ENCODE measurements at regions not wholly inside any gene's neighbourhood (a gene's known extent, or its start where the extent isn't known, plus 50 kb on each side); places are given as distances from the start of the nearest gene placed in this dataset.

DNA sequence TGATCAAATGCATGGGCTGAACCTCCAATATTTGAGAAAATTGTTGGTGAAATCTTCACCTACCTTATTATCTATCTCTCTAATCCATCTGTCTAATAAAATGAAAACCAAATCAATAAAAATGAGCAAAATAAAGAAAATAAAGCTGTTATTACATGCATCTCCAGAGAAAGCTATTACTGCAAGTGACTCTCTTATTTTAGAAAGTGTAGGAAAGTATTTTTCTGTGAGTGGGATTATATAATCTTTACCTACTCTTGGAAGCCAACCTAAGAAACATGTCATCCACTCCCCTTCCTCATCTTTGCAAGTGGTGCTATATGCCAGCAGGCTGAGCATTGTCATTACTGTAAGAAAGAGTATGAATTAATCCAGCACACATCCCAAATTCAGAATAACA, 191.5 kb upstream of the RFC3 start:
- no peak for DNase-seq (ENCODE audit: low spot score)

DNA sequence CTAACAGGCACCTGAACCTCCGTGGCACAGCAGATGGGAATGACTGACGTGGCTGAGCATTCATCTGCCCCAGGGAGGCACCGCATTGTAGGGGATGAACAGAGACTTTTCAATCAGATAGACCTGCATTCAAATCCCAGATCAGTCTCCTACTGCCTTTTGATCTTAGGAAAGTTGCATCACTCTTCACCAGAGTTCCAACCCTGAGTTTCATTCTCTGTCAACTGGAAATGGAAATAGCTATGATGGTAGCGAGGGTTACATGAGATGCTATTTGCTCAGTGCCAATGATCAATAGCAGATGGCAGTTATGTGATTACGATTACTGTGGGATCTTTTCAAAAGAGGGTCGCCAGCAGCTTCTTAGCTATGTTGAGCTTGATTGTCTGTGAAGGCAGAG, 189.3 kb upstream of the RFC3 start:
- no peak for DNase-seq (ENCODE audit: low spot score)

DNA sequence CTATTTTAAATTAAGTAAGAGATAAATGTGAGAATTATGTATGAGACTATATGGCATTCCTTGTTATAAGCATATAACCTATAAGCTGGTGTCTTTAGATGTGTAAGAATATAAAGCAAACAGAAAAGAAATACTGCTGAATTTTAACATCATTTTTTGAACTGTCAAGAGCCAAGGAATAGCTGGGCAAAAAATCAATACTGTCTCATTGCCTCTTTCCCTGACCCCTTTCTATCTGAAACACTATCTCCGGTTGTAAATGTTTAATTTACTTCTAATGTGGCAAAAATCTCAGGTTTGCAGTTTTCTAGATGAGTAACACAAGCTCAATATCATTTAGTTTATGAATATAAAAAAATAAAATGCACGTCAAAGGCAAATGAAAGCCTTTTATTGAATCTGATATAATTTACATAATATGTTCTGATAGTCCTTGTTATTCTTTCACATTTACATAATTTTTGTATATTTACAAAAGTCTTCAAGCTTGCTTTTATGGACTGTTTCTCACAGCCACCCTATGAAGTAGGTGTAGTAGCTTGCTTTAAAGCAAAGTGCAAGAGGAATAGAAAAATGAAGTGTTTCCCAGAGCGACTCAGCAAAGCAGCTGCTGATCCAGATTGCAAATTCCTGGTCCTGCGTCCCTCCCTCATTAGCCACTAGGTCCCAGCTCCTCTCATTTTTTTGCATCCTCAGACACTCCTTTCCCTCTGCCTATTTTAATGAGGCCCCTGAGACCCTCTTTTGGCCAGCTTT, 188.2 kb upstream of the RFC3 start:
- no peak for DNase-seq (ENCODE audit: low spot score)

DNA sequence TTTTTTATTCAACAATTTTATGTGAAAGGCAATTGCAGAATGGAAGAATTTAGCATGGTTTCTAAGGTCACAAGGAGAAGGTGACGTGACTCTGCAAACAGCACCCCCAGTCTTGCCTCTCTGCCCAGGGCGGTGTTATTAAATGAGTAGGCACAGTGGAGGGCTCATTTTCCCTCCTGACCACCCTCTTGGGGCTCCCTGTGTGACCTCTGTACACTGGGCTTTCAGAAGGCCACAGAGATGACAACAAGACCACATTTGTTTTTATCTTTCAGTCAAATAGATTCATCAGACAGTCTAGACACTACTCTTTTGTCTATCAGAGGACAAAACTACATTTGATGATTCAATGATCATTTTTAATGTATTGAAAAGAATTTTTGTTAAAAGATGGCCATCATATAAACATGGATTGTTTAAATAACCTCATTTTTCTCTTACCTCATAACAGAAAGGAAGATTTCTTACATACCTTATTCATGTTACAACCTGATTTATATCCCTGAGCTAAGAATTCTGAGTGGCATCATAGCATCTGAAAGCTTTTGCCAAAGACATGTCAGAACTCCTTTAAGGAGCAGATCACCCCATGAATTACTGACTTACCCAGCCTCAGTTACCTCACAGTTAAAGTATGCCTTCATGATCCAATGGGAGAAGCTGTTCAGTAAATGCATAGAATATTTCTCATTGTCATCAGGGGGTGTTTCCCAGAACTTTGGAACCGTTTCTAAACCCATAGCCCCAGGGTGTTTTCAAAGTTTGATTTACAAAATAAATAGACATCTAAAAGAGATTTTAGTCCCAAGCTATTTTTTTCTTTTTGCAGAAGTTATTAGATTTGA, 184.0 kb upstream of the RFC3 start:
- no peak for DNase-seq (ENCODE audit: low spot score)

DNA sequence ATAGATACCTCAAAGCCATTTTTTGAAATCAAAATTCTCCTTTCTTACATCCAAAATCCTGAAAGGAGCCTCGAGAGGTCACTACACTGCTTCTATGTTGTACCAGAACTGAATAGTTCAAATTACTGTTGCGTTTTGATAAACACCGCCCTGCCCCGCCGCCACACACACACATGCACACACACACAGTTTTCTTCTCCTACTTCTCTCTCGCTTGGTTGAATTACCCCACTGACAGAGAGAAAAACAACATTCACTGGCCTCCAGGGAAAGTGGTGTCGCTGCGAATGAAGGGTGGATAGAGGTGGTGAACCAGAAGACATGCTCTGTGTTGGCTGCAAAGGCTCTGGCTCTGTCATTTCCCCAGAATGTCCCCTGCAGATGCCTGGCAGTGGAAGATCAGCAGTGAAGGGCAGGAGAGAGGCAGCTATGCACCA, 183.4 kb upstream of the RFC3 start:
- no peak for DNase-seq (ENCODE audit: low spot score)

DNA sequence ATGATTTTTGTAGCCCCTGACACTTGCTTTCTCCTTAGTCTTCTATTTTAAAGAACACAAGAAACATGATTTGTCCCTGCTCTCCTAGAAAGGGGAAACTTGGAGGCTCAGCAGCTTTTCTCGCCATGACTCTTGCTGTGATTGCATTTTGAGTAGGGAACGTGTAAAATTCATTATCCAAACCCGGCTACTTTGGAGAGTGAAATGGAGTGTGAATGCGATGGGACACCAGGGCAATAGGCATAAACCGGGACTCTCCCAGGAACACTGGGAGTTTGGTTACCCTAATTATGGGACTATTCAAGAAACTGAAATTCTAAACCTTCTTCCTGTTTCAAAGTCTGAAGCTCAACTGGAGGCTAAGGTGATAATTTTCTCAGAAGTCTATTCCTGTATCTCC, 181.7 kb upstream of the RFC3 start:
- no peak for DNase-seq (ENCODE audit: low spot score)

DNA sequence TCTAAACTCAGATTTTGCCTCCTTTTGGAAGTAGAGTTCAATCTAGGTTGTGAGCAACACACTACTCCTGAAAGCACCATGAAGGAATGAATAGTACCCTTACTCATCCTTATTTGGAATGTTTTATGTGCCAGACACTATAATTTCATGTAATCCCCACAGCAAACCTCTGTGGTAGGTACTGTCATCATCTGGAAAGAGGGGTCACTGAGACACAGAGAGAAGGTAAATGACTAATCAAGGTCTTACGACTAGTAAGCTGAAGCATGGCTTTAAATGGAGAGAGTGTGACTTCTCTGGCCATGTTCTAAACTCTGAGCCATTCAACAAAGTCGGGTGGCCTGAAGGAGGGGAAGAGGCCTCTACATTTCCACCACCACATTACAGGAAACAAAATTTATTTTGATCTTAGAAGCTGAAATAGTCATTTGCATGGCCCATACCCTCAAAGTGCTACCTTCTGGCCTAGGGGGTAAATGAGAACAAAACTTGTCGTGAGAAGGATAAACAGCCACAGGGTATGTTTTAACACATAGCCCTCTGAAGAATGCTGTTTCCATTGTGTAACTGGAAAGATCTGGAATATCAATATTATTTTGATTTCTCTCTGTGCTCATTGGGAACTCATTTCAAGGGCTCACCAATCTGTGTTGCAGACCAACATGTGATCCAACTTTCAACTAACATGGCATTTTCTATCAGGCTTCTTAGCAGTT, 180.8 kb upstream of the RFC3 start:
- no peak for DNase-seq (ENCODE audit: low spot score)

DNA sequence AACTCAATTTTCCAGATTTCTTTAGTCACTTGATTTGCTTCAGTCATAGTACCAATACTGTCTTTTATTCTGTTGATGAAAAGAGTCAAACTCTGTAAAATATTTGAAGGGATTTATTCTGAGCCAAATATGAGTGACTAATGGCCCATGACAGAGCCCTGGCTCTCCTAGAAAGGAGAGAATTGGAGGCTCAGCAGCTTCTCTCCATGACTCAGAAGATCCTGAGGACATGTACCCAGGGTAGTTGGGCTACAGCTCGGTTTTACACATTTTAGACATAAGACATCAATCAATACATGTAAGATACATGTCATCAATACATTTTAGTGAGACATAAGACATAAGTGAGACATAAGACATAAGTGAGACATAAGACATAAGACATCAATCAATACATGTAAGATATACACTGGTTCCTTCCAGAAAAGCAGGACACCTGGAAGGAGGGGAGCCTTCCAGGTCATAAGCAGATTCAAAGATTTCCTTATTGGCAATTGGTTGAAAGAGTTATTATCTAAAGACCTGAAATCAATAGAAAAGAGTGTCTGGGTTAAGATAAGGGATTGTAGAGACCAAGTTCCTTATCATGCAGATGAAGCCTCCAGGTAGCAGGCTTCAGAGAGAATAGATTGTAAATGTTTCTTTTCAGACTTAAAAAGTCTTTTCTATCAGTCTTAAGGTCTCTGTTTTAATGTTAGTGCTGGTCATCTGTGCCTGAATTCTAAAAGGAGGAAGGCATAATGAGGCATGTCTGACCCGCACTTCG, 179.8 kb upstream of the RFC3 start:
- no peak for DNase-seq (ENCODE audit: low spot score)

DNA sequence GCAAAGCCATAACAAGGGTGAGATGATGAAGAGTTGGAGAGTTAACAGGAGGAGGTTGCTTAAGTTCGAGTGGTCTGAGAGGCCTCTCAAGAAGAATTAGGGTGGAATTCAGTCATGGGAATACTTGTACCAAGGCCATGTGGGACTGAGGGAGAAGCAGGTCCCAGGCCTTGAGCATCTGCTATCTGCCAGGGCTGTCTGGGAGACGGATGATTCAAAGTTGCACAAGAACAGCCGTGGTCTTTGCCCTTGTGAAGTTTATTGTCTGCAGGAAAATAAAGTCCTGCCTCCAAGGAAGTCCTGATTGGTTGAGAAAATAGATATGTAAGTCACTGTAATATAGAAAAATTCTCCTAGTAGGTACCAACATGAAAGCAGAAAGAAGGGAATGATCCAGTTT, 178.8 kb upstream of the RFC3 start:
- no peak for DNase-seq (ENCODE audit: low spot score)

DNA sequence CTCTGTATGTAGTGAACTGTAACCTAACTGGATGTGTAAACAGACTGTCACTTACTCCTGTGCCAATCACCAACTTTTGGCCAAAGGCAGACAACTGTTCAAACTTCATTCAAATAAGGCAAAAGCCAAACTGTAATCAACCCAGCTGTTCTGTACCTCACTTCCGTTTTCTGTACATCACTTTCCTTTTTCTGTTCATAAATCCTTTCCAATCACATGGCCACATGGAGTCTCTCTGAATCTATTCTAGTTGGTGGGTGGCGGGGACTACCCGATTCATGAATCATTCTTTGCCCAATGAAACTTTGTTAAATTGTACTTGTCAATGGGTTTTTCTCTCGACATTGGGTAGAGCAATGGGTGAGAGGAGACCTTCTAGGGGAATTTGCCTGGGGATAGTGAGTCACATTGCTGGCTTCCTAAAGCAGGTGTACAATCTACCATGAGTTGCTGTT, 178.3 kb upstream of the RFC3 start:
- no peak for DNase-seq (ENCODE audit: low spot score)

DNA sequence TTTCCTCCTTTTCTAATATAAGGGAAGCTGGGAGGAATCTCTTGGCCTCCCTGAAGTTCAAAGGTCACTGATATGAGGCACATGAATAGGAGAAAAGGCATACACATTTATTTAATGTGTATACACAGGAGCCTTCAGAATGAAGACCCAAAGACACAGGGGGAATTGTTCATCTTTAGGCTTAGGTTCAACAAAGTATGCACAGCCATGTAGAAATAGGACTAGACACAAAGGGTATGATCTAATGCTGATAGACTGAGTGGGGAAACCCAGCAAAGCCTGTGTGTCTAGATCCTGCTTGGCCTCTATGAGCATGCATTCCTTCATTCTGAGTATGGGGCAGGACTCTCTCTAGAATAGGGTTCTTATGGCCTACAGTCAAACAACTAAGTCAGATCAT, 177.1 kb upstream of the RFC3 start:
- no peak for DNase-seq (ENCODE audit: low spot score)

DNA sequence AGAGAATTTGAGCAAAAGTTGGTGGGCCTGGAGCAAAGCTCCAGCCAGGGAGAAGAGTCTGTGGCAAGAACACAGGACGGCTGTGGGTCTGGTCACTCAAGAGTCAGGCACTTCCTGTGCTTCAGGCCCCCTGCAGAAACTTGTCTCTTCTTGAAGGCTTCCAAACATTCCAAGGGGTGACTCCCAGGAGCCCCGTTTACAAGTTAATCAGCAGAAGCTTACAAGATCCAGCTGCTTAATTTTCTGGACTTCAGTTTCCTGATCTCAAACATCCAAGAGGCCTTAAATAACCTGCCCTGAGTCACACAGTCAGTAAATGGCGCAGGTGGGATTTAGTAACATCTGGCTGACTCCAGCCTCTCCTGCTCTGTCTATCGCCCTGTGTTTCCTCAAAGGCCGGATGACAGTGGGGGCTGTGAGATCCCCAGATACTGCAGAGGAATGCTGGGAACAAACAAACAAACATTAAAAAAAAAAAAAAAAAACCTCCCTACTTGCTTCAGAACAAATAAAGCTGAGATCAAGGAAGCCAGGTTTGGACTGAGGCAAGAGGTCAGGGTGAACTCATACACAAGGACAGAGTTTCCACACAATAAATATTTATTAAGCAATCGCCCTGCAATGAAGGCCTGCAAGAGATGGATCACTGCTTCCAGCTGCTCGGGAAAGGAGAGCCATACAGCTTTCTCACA, 175.4 kb upstream of the RFC3 start:
- no peak for DNase-seq (ENCODE audit: low spot score)

DNA sequence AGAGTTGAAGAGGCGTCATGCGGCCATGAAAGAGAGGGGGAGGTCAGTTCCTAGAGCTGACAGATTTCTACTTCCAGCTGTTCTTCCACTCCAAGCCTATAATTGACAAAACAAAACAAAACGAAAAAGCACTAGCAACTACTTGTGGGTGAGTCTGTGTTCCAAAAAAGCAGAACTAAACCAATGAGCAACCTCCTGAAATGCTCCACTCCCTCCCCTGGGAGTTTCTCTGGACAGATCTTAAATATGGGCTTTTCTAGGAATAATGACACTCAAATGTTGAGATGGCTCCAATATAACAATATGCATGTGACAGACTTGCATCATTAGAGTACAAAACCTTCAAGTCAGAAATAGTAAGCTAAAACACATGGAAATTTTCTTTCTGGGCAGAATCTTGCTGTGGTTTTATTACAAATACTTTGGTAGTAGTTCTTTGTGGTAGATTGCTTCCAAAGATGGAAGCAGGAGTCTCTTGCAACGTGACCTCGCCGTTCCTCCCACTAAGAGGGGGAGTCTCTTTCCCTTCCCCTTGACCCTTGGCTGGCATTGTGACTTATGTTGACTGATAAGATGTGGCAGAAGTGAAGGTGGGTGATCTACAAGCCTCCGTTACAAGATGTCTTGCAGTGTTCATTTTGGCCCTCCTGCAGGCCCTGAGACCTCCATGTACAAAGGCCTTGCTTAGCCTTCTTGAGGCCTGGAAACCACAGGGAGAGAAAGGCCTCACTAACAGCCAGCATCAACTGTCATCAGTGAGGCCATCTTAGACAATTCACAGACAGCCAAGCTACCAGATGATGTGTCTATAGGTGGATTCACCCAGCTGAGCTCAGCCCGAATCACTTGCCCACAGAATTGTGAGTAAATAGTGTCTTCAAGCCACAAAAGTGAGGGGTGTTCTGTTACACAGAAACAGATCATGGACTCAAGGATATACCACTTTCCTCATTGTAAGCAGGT, 173.1 kb upstream of the RFC3 start:
- no peak for DNase-seq (ENCODE audit: low spot score)

DNA sequence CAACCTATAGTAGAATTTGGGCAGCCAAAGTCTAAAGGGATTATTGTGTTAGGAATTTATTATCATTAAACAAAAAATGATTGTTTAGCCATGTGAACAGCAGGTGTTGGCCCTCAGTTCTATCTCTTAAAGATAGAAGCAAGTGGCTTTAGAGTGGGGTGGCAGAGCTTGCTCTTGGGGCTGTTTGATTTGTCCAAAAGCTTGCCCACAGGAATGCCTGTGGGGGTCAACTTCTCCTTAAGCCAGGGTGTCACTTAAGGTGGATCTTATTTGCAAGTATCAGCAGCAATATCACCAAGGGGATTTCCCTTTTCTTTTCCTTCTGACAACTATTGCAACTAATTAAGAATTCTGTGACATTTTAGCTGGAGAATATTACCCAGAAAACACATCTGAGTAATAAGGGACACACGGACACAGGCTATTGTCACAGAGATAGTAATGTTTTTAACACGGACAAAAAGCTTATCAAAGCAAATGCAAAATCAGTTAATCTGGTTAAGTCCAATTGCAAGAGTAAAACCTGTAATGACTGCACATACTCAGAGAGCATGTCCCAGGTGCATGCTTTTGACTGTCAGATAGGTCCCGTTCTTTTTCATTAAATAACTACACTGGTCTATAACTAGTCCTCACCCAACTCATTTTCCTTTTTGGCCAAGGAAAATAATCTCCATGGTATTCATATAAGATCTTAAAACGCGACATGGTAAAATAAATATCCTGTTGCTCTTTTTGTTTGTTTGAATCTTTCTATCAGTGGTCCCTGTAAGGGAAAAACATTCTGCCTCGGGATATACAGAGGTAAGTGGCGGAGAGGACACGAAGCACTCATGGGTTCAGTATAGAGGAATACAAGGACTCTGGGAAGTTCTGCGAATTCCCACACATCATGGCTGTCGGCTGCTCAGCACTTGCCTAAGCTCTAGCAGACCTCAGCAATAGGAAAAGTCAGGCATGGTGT, 172.1 kb upstream of the RFC3 start:
- no peak for DNase-seq (ENCODE audit: low spot score)

DNA sequence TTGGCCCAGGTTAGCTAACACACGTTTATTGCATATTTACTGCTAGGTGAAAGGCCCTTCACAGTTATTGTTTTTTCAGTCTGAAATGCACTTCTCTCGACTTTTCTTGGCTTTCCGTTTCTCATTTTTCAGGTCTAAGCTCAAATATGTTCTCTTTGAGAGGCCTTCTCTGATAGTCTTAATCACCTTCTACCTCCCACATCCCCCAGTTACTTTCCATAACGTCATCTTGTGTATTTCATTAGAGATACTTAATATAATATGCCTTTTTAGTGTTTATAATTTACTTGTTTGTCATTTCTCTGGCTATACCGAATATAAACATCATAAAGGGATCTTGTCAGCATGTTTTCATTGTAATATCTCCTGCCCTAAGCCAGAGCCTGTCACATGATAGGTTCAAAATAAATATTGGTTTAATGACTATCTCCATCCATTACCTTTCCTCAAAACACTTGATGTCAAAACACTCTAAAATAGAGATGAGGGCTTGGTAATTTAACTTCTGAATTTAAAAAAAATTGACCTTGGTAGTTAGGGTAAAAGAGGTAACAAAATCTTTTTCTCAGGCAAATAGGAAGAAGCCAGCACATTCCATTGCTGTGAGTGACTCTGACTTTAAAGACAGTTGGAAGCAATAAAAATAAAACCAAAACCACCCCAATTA, 168.6 kb upstream of the RFC3 start:
- DNase-seq (ENCODE audit: low spot score), result no peak

DNA sequence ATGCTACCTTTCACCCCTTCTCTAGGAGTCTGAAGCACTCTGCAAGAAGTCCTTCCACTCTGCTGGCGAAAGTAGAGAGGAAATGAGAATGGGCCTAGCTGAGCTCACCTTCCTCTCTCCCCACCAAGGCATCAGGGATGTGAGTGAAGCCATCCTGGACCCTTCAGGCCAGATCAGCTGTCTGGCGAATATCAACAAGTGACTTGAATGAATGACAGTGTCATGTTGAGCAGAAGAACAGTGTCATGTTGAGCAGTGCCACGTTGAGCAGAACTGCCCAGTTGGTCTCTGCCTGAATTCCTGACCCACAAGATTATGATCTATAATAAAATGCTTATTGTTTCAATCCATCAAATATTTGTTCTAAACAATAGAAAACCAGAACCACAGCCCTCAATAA, 166.2 kb upstream of the RFC3 start:
- DNase-seq (ENCODE audit: low spot score), result no peak

DNA sequence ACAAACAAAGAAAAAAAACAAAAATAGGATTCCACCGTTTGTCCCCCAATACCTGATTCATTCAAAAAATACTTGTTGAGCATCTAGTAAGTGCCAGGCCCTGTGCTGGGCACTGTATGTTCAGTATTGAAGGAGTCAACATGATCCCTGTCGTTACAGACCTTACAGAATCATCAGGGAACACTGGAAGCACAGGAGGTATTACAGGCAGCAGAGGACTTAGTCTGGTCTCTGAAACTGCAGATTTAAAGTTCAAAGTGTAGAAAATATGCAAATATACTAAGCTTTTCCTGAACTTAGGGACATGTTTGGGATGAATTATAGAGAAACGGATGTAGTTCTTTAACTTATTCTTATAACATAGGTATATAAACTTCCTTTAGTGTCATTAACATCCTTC, 160.7 kb upstream of the RFC3 start:
- no peak for DNase-seq (ENCODE audit: low spot score)

DNA sequence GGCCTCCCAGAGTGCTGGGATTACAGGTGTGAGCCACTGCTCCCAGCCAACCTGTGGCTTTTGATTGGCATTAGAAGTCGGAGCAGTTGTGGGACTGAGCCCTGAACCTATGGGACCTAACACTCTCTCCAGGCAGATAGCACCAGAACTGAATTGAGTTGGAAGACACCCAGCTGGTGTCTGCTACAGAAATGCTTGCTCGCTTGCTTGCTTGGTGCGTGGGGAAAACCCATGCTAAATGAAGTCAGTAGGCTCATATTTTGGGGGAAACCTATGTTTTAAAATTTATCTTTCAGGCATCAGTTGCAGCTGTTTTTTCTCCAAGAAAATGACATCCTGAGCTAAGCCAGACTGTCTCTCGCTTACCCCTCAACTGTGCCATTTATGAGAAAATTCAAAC, 158.5 kb upstream of the RFC3 start:
- DNase-seq (ENCODE audit: low spot score), result no peak

DNA sequence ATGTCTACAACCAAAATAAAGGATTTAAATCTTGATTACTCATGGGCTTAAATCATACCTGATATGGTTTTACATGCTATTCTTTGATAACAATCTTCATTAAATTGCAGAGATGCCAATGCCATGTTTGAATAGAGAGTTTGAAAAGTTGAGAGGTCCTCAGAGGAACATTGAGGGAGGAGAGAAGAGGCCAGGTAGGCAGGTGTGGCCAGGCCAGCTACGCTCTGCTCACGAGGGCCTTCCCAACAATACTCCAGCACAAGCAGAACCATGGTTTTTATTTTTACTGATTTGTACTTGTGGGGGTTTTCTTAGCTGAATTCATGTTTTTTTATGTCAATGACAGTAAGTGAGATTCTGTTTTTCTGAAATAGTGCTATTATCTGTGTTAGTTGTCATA, 158.1 kb upstream of the RFC3 start:
- DNase-seq (ENCODE audit: low spot score), result no peak
